ENCODE measurements at regions not wholly inside any gene's neighbourhood (a gene's known extent, or its start where the extent isn't known, plus 50 kb on each side); places are given as distances from the start of the nearest gene placed in this dataset.

- TF ChIP-seq CTCF (IDR thresholded peaks at IDR 0.05; ENCODE audit: extremely low read depth in 1 of 2, insufficient read depth in 1 of 2, low read depth in 1 of 2, low read length in 2 of 2): peak; percentile 27 to 41
- TF ChIP-seq POLR2A (IDR thresholded peaks at IDR 0.05; ENCODE audit: low read depth, low read length): no peak
- TF ChIP-seq POLR2AphosphoS5 (IDR thresholded peaks at IDR 0.05; ENCODE audit: insufficient read depth, low read depth, low read length): no peak
- peak; percentile 35 for TF ChIP-seq FOS (IDR thresholded peaks at IDR 0.05; ENCODE audit: borderline replicate concordance, insufficient read depth, low read length)
- no peak for TF ChIP-seq JUN (IDR thresholded peaks at IDR 0.05; ENCODE audit: borderline replicate concordance, insufficient read depth, insufficient read length, low read depth)
These were observed 116.9 kb downstream of the EFNB1 start for GRCh38 chrX:68945603-68946228.

Measured in endothelial cell of umbilical vein (primary cell).